A549 (cell line): ENCODE measurements at regions not wholly inside any gene's neighbourhood (a gene's known extent, or its start where the extent isn't known, plus 50 kb on each side); places are given as distances from the start of the nearest gene placed in this dataset.

ENCODE experiments used
- CHD2 ChIP-seq: fragments of 150-350 bp; IDR thresholded peaks from 2 replicates; pipeline ENCODE4 v1.6.1; 2014; ENCODE audit warnings: low read length; ENCODE audit not compliant: partially characterized antibody
- EP300 ChIP-seq, 2 experiments: fragments of >200 bp; sonication (Bioruptor Twin); formaldehyde crosslinking; IDR thresholded peaks; 2 replicates in 1 of 2; 3 replicates in 1 of 2; pipeline ENCODE4 v1.6.1; 2016 to 2017
- KDM1A ChIP-seq: fragments of 200-600 bp; sonication (generic); IDR thresholded peaks from 2 replicates; pipeline ENCODE4 v1.6.1; 2016; ENCODE audit warnings: low read depth, mild to moderate bottlenecking
- MAFK ChIP-seq: fragments of 450-650 bp; IDR thresholded peaks from 2 replicates; pipeline ENCODE4 v1.6.1; 2014; ENCODE audit not compliant: partially characterized antibody
- POLR2A ChIP-seq: IDR thresholded peaks from 2 replicates; pipeline ENCODE4 v1.6.1; 2012; ENCODE audit warnings: mild to moderate bottlenecking, low read length
- RFX5 ChIP-seq: fragments of 450-650 bp; IDR thresholded peaks from 2 replicates; pipeline ENCODE4 v1.7.1; 2014; ENCODE audit warnings: antibody characterized with exemption, mild to moderate bottlenecking, moderate library complexity
- TF ChIP-seq, protein P1 (sequence below): fragments of >200 bp; sonication (Bioruptor Twin); formaldehyde crosslinking; IDR thresholded peaks from 3 replicates; pipeline ENCODE4 v1.5.1; 2016

- TF ChIP-seq MAFK (no peak), KDM1A (no peak), RFX5 (no peak), CHD2 (no peak), POLR2A (no peak), EP300 (IDR thresholded peaks at IDR 0.05) (no peak)
- TF ChIP-seq, protein P1, sequence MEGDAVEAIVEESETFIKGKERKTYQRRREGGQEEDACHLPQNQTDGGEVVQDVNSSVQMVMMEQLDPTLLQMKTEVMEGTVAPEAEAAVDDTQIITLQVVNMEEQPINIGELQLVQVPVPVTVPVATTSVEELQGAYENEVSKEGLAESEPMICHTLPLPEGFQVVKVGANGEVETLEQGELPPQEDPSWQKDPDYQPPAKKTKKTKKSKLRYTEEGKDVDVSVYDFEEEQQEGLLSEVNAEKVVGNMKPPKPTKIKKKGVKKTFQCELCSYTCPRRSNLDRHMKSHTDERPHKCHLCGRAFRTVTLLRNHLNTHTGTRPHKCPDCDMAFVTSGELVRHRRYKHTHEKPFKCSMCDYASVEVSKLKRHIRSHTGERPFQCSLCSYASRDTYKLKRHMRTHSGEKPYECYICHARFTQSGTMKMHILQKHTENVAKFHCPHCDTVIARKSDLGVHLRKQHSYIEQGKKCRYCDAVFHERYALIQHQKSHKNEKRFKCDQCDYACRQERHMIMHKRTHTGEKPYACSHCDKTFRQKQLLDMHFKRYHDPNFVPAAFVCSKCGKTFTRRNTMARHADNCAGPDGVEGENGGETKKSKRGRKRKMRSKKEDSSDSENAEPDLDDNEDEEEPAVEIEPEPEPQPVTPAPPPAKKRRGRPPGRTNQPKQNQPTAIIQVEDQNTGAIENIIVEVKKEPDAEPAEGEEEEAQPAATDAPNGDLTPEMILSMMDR, result no peak
Measured at GRCh38 chr9:134215699-134216448, 51.5 kb upstream of the RNU6ATAC start.
